Left lobe of liver (tissue), 2 donors: ENCODE measurements at regions not wholly inside any gene's neighbourhood (a gene's known extent, or its start where the extent isn't known, plus 50 kb on each side); places are given as distances from the start of the nearest gene placed in this dataset.

Experiments used
- ATAC-seq: fragments of 200-7000 bp; cut with Tn5 transposase; one replicate; pipeline ENCODE4 v1.9.1; 2020; ENCODE audit warnings: mild to moderate bottlenecking, moderate library complexity
- DNase-seq: peaks from one replicate; pipeline ENCODE4 v3.0.0-alpha.2; 2020; ENCODE audit warnings: low spot score
- donor health status: DM: no; HTN: no; CAD: no; lungs with moderate emphysema.
- donor health status: DM: no; HTN: yes; CAD: no.

DNA sequence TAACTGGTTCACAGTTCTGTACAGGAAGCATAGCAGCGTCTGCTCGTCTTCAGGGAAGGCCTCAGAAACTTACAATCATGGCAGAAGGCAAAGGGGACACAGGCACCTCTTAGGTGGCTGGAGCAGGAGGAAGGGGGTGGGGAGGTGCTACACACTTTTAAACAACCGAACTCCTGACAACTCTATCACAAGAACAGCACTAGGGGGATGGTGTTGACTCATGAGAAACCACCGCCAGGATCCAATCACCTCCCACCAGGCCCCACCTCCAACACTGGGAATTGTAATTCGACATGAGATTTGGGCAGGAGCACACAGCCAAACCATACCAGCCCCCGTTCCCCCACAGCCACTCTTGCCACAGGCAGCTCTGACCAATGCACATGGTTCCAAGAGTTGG lies 306.3 kb upstream of the POU3F1 start:
- DNase-seq (no peak), ATAC-seq (no peak)

DNA sequence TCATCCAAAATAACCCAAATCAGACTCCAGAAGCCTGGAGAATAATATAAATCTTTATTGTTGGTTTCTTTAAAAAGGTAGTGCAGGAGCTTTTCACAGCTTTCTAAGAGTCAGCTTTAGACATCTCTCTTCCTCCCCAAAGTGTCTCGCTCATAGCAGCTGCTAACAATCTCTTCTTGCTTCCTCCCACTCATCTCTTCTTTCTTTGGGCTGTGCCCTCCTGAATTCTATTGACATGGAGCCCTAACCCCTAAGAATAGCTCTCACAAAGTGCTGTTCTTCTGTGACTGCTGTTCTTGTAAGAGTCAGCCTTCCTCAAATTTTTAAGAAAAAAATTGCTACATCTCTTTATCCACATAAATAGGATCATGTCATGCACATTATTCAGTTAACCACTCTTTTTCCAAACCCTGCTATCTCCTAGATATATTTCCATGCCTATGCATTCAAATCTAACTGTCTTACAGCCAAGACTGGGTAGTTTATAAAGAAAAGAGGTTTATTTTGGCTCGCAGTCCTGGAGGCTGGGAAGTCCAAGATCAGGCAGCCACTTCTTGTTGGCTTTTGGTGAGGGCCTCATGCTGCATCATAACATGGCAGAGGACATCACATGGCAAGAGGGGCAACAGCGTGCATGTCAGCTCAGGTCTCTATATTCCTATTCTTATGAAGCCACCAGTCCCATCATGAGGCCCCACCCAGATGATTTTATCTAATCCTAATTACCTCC lies 301.0 kb upstream of the POU3F1 start:
- ATAC-seq (no peak), DNase-seq (no peak)

DNA sequence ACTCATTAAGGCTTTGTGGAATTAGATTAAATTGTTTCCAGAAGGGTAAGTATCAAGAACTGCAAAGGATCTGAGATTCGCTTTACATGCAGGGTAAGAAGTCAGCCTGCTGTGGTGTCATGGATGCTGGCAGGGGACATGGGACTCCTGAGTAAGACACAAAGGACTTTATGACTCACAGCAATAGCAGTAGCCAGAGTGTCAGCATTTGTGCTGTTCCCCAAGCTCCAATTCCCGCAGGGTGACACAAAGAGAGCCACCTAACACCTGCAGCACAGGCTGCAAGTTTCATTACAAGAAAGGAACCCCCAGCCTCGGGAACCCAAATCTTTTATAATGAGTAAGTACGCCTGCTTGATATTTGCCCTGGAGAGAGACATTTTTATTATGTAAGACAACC lies 298.1 kb upstream of the POU3F1 start:
- ATAC-seq (no peak), DNase-seq (no peak)

DNA sequence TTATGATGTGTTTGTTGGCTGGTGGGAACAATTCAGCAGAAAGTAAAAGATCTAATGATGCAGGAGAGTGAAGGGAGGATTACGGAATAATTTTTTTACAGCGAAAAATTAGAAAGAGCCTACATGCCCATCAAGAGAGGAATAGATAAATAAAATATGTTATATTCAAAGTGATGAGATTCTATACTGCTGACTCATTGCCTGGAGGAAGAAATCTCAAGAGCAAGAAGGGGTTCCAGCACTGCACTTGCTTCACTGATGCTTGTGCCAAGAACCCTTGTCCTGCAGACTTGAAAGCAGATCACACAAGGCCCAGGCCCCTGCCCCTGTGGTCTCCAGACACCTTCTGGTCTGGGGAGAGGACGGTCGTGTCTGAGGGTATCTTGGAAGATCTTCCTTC lies 295.1 kb upstream of the POU3F1 start:
- no peak for ATAC-seq

DNA sequence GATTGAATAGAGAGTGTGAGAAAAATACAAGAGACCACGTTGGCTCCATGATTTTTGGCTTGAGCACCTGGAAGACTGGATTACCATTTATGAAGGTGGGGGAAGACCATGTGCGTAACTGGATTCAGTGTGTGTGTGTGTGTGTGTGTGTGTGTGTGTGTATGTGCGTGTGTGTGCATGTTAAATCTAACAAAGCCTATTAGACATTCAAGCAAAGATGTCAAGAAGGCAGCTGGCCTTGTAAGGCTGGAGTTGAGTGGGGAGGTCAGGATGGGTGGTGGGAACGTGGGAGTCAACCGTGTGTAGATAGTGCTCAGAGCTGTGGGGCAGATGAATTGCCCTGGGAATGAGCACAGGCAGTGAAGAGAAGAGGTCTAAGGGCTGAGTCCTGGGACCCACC lies 293.8 kb upstream of the POU3F1 start:
- ATAC-seq (no peak), DNase-seq (no peak)

More for the DNA sequence above, 295.1 kb upstream of the POU3F1 start:
- no peak for DNase-seq

DNA sequence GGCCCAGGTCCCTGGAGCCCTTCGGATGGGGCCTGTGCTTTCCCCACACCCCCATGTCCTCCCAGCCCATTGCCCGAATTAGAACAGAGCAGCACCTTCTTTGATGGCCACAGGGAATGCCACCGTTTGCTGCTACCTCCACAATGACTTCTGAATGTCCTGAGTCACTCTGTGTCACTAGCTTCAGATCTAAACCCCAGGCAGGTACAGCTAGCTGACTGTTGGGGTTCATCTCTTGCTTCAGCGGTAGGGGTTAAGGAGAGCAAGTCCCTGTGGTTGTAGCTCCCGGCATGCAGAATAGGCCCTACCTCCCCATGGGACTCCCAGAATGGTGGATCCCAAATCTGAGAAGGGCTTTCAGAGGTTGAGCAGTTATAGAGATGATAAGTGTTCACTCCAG lies 291.1 kb upstream of the POU3F1 start:
- DNase-seq (no peak), ATAC-seq (no peak)

DNA sequence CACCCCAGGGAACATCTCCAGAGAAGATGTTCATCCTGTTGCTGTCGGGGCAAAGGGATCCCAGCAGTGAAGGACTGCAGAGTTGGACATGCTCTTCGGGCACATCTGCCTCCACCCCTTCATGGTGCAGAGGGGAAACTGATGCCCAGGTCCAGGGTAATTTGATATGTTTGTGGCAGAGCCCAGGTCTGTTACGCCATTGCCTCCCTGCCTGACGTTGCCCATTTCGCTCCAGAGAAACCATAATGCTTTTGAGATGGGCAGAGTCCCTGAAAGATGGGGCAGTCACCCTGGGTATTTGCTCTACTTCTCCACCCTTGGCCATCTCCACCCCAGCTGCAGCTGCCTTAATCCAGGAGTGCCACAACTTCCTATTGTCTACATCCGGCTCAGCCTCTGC lies 290.4 kb upstream of the POU3F1 start:
- no peak for ATAC-seq
- no peak for DNase-seq

DNA sequence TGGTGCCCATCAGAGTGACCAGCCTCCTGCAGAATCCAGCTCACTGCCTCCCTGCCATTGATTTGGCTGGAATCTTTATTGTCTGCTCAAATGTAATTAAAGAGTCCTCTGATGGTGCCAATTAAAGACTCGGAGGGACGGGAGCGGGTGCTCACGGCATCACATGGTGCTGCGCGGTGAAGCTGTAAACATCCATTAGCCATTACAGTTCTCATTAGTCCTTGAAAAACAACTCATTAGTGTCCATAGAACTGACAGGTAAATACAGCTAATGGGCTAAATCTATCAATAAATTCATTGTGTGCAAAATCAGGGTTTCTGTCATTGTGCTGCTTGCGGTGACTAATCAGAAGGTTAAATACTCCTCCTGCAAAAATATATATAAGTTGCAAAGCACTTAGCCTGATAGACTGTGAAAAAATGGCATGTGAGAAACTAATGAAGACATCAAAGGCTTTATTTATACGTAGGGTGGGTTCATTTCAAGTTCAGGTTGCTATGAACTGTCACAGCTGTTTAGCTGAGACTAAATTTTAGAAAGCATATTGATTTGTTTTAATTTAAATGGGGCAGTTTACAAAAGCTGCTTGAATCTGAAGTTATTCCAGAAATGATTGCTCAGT lies 289.8 kb upstream of the POU3F1 start:
- ATAC-seq (no peak), DNase-seq (no peak)

DNA sequence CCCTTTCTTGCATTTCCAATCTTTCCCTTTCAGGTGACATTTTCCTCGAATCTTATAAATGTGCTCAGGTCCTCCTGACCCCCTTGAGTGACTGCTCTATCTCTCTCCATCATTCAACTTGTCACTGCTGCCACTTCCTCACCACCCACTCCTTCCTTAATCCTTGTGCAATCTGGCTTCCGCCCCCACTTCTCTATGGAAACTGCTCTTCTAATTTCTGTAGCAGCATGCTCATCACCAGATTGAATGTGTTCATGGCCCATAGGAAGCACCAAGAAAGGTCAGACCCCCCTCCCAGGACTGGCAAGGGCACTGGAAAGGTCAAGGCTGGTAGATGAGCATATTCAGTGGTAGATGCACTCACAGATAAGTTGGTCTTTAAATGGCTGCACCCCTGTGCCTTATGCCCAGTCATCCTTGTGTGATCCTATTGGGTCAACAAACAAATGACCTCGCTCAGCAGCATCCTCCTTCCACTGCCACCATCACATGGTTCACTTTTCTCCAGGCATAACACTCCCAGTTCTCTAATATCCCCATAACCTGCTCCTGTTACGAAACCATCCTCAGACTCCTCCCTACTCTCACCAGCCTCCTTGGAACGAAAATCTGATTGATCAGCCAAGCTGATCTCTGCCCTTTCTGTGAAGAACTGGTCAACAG lies 288.5 kb upstream of the POU3F1 start:
- ATAC-seq (no peak), DNase-seq (no peak)

DNA sequence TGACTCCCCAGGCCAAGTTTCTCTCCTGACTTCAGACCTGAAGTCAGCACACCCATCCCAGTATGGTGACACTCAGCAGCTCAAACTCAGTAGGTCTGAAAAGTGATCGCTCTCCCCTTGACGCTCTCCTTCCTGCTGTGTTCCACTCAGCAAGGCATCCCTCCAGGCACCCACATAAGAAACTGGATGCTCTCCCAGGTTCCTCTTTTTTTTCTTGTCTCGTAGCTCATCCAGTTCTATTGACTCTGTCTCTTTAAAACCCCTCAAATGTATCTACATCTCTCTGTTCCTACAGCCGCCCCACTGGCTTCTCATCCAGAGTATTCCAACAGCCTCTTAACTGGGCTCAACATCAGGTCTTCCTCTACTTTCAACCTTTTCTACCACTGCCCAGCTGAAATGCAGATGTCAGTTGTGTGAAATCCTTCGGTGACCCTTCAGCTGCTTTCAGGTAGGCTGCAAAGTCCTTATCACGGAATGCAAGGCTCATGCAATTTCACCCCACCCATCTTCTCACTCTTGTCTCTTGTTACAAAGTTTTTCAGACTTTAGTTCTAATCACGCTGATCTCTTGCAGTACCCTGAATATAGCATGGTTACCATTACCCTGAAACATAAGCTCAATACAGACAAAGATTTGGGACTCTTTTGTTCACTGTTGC lies 286.2 kb upstream of the POU3F1 start:
- DNase-seq (no peak), ATAC-seq (no peak)

DNA sequence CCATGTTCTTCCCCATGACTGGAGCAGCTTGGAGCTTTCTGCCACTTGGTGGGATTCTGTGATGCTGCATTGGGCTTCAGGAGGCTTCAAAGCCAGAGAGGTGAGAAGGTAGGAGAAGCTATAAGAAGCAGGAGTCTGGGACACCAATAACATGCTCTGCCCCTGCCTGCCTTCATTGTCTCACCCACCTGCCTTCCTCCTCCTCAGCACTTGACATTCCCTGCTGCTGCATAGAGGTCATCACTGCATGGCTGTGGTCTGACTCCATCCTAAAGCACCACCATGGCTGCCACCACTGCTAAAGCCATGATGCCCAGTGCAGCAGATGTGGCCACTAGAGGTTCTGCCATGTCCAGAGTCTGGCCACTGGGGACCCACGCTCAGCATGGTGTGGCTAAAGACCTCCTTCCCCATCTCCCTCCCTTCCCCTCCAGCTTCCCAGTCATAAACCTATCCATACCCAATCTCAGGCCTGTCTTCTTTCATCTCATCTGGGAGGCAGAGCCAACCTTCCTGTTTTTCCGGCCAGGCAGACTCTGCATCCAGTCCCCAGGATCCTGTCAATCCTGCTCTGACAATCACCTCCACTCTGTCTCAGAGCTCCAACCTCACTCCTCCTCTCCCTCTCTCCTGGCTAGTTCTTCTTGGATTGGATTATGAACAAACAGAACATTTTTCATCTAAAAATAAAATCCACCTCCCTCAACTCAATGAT lies 285.1 kb upstream of the POU3F1 start:
- no peak for ATAC-seq
- no peak for DNase-seq

DNA sequence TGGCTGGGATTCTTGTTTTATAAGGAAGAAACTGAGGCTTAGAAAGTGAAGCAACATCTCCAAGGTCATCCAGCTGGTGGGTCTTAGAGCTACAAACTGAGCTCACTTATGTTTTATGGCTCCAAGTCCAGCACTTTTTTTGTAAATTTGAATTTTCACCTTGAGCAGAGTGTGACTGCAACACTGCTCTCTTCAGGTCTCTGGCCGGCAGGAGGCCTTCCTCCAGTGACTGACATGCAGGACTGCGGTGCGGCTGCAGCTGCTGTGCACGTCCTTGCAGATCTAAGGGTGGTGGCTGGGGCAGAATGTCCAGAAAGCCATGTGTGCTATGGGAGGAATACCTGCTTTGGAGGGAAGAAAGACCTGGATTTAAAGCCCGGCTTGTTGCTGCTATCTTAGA lies 284.2 kb upstream of the POU3F1 start:
- no peak for DNase-seq
- no peak for ATAC-seq

DNA sequence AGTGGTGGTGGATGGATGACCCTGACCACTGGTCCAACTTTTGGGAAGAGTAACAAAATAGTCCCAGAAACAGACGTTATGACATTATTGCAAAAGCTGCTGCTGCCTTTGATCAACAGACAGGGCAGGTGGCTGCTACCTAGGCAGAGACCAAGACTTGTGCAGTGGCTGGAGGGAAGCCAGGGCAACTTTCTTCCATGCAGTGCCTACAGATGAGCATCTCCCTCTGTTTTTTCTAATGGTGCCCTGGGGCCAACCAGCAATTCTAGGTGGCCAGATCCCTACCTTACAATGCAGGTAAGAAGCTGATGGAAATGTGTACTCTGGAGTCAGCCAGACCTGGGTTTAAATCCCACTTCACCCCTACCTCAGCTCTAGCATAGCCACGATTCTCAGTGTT lies 283.1 kb upstream of the POU3F1 start:
- no peak for DNase-seq
- no peak for ATAC-seq

DNA sequence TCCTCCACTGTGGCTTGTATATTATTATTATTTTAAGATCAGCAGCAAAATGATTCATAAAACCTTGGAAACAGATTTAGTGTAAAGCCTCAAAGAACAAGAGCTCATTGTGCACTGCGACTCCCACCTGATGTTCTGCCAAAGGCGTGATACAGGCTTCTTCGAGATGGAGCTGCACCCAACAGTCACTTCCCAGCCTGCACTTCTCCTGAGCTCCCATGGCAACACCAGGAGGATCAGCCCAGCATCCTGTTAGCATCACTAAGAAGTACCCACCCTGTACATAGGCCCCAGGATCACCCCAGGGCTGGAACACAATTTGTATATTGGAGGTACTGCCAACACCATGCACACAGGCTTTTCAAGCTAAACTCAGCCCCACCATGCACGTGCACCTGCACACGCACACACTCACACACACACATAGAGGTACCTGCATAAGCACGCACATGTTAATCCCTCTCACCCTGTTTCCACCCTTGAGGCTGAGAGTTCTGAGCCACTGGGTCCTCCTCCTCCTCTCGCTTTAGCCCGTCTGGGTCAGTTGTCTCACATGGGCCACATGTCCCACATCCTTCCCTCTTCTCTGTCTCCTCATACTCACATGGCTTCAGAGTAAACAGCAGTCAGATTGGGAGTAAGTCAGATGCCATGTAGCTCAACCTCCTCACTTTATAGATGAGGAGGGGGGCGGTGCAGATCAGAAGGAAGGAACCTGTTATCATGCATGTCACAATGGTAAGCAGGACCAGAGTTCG lies 281.9 kb upstream of the POU3F1 start:
- no peak for DNase-seq
- ATAC-seq: no peak

DNA sequence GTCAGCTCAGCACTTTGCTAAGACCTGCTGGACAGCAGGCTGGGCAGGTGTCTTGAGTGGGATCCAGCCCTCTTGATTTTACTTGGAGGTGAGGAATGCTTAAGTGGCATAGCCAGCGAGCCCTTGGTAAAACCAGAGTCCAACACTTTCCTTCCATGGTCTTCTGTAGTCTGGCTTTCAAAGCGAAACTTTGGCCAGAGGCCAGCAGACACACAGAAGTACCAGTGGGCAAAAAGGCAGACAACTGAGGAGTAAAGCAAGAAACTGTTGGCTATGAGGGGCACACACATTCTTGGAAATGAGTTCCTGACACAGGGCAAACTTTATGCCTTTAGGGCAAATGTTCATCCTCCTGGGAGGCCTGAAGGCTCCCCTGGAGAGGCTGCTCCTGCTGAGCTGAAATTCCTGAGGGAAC lies 281.0 kb upstream of the POU3F1 start:
- DNase-seq (no peak), ATAC-seq (no peak)

DNA sequence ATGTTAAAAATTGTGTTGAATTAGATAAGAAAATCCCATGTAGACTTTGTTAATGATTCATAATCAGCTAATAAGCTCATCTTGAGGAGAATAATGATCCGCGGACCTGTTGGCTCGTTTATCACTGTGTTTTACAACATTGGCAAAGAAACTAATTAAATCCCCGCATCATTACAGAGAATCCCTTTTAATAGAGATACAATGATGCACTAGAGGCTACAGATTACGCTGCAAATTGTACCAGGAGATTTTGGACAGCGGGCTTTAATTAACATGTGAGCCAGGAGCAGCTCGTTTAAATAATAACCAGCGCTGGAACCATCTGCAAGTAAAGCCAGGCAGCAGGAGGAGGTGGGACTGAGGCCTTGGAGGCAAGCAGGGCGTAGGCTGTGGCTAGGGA lies 280.3 kb upstream of the POU3F1 start:
- DNase-seq (no peak), ATAC-seq (no peak)

DNA sequence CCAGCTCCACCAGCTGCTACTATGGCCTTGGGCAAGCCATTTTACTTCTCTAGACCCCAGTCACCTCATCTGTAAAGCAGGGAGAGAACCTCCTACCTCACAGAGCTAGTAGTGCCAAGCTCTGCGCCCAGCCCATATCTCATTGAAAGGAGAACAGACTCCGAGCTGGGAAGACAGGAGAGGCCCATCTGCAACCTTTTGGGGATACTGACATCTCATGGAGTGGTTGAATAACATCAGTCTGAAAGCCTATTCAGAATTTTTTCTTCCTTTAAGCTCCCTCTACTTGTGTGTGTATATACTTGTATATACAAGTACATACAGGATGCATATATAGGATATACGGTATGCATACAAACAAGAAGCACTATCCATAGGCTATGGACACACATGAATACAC lies 279.5 kb upstream of the POU3F1 start:
- DNase-seq (no peak), ATAC-seq (no peak)

DNA sequence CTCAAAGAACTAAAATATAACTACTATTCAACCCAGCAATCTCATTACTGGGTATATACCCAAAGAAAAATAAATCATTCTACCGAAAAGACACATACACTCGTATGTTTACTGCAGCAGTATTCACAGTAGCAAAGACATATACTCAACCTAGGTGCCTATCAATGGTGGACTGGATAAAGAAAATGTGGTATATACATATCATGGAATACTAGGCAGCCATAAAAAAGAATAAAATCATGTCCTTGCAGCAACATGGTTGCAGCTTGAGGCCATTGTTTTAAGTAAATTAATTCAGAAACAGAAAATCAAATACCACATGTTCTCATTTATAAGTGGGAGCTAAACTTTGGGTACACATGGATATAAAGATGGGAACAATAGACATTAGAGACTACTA lies 266.2 kb upstream of the POU3F1 start:
- no peak for DNase-seq

DNA sequence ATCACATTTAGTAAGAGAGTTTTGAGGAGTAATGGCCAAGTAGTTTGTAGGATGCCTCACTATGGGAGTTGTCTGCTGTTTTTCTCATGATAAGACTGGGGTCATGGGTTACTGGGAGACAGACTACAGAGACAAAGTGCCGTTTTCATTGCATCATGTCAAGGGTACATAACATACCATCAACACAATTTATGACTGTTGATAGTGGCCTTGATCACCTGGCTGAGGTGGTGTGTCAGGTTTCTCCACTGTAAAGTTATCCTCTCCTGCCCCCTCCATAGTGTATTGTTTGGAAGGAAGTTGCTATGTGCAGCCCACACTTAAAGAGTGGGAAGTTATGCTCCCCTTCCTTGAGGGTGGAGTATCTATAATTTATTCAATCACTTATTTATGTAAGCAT lies 263.5 kb upstream of the POU3F1 start:
- ATAC-seq (no peak), DNase-seq (no peak)

More for the DNA sequence above, 266.2 kb upstream of the POU3F1 start:
- ATAC-seq: no peak

DNA sequence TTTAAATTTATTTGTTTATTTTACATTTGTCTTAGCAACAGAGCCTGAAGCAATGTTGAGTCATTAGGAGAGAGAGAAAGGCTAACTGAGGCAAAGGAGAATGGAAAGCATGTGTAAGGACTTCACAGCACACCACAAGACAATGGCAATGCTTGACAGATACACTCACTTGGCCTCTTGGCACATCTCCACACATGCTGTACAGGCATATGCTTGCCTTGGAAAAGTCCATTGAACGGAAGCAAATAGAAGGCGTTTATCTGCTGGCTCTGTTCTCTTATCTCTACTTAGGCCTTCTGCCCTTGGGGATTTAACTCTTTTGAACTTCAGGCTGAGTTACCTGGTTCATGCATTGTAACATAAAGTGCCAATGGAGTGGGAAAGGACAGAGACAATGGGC lies 262.2 kb upstream of the POU3F1 start:
- DNase-seq (no peak), ATAC-seq (no peak)

DNA sequence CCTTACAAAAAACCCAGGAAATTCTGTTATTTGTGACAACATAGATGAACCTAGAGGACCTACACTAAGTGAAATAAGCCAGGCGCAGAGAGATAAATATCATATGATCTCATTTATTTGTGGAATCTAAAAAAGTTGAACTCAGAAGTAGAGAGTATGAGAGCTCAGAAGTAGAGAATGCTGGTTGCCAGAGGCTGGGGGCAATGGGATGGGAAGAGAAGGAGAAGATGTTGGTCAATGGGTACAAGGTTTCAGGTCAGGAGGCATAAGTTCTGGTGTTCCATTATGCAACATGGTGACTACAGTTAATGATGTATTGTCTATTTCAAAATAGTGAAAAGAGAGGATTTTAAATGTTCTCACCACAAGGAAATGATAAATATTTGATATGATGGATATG lies 259.1 kb upstream of the POU3F1 start:
- DNase-seq (no peak), ATAC-seq (no peak)
